ENCODE measurements at regions not wholly inside any gene's neighbourhood (a gene's known extent, or its start where the extent isn't known, plus 50 kb on each side); places are given as distances from the start of the nearest gene placed in this dataset.

DNA sequence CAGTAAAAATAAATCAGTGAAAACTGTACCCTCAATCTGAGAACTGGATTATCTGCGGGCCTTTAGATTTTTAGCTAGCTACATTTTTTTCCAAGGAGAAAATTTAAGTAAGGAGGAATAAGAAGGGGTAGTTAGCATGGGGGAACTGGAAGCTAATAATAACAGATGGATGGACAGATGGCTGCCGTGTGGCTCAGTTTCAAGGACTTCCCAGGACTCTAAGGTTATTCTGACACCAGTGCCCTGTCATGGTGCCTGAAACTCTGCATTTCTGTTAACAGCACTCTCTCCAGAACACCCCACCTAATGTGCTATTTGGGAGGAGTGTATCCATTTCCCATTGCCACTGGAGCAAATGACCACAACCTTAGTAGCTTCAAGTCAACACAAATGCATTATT lies 75.7 kb upstream of the PDE1C start:
- Histone ChIP-seq H3K4me1 (ENCODE audit: insufficient read depth, low read length) (peaks cover 19% of the 10 kb centered on the region), H3K79me2 (ENCODE audit: low read length) (no peaks in the 10 kb centered on the region), H3F3A (ENCODE audit: low read length, unreplicated experiment) (no peaks in the 10 kb centered on the region), H3K27me3 (ENCODE audit: low read length) (no peaks in the 10 kb centered on the region), H3K36me3 (ENCODE audit: low read depth, low read length) (no peaks in the 10 kb centered on the region), H3K9me3 (ENCODE audit: low read length) (no peaks in the 10 kb centered on the region), H3K9me2 (replicated peaks; ENCODE audit: low read length) (no peaks in the 10 kb centered on the region), H3K27ac (ENCODE audit: low read length) (no peak overlapping the region), H3K9ac (ENCODE audit: low read length) (no peak overlapping the region), H4K20me1 (ENCODE audit: low read length) (no peaks in the 10 kb centered on the region), H2AFZ (ENCODE audit: low read length) (no peak overlapping the region), H3K4me2 (ENCODE audit: low read length) (no peak overlapping the region), H3K4me3 (ENCODE audit: low read length) (no peak overlapping the region)
- intact Hi-C loops (cut with micrococcal nuclease), result no loop called here
- no peak for DNase-seq
- CTCF ChIA-PET, result no interaction called here
- POLR2A ChIA-PET (ENCODE audit: unreplicated experiment), result no interaction called here
- no peak for ATAC-seq
- BruUV-seq (replicated peaks), result no TSS peak
- no peak for TF ChIP-seq CTCF (conservative IDR thresholded peaks at IDR 0.05; ENCODE audit: low read depth, low read length)
- TF ChIP-seq EZH2 (IDR thresholded peaks at IDR 0.05; ENCODE audit: low read length, unreplicated experiment), result no peak
- no peak for TF ChIP-seq EZH2phosphoT487 (IDR thresholded peaks at IDR 0.05; ENCODE audit: borderline replicate concordance, low read length)

DNA sequence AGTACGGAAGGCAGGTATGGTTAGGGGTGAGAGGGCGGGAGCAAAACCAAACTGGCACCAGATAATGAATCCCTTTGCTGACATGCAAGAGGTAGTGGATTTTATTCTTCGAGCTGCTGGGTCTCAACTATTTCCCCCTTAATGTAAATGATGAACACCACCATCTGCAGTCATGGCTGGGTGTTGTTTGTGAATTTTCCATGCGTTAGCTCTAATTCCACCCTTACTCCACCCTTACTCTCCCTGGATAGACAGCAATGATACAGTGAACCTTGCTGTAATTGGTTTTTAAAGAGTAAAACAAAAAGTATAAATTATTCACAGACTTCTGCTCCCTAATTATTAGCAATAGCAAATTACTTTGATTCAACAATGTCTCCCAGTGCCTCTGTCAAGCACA lies 74.5 kb upstream of the PDE1C start:
- POLR2A ChIA-PET (ENCODE audit: unreplicated experiment), result no interaction called here
- no peak for ATAC-seq
- TF ChIP-seq EZH2 (IDR thresholded peaks at IDR 0.05; ENCODE audit: low read length, unreplicated experiment) (no peak), EZH2phosphoT487 (IDR thresholded peaks at IDR 0.05; ENCODE audit: borderline replicate concordance, low read length) (no peak), CTCF (conservative IDR thresholded peaks at IDR 0.05; ENCODE audit: low read depth, low read length) (no peak)

DNA sequence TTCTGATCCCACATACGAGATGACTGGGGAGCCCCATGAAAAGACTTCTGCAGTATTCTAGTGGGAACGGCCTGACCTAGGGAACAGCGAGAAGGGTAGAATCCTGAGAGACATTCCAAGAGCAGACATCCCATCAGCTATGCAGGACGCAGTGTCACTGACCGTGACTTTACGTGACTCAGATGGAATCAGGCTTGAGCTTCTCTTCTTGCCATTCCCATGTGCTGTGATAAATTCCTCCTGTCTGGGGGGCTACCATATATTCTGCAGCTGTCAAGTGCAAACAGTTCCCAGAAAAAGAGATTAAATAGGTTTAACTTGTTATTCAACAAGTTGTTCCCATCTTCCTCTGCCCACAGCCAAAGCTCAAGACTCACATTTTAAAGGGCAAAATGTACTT lies 73.1 kb upstream of the PDE1C start:
- Histone ChIP-seq H4K20me1 (ENCODE audit: low read length) (no peaks in the 10 kb centered on the region), H3K4me2 (ENCODE audit: low read length) (peak overlapping the region; percentile 47), H3K79me2 (ENCODE audit: low read length) (no peaks in the 10 kb centered on the region), H3K27ac (ENCODE audit: low read length) (peak overlapping the region; percentile 19; the same call in 1 of the 2 replicates), H3K9me3 (ENCODE audit: low read length) (no peaks in the 10 kb centered on the region), H3K27me3 (ENCODE audit: low read length) (no peaks in the 10 kb centered on the region), H3K36me3 (ENCODE audit: low read depth, low read length) (no peaks in the 10 kb centered on the region), H2AFZ (ENCODE audit: low read length) (no peak overlapping the region), H3K4me3 (ENCODE audit: low read length) (no peak overlapping the region), H3K4me1 (ENCODE audit: insufficient read depth, low read length) (peaks cover 19% of the 10 kb centered on the region), H3K9ac (ENCODE audit: low read length) (no peak overlapping the region), H3K9me2 (replicated peaks; ENCODE audit: low read length) (no peaks in the 10 kb centered on the region), H3F3A (ENCODE audit: low read length, unreplicated experiment) (no peaks in the 10 kb centered on the region)
- BruUV-seq (replicated peaks), result no TSS peak
- TF ChIP-seq CTCF (conservative IDR thresholded peaks at IDR 0.05; ENCODE audit: low read depth, low read length), result no peak
- no peak for TF ChIP-seq EZH2 (IDR thresholded peaks at IDR 0.05; ENCODE audit: low read length, unreplicated experiment)
- TF ChIP-seq EZH2phosphoT487 (IDR thresholded peaks at IDR 0.05; ENCODE audit: borderline replicate concordance, low read length), result no peak
- intact Hi-C loops (cut with micrococcal nuclease), result no loop called here
- CTCF ChIA-PET, result no interaction called here
- no peak for DNase-seq
- peak; percentile 25; the same call in 1 of the 2 replicates for ATAC-seq
- POLR2A ChIA-PET (ENCODE audit: unreplicated experiment), result no interaction called here

More for the DNA sequence above, 74.5 kb upstream of the PDE1C start:
- no TSS peak for BruUV-seq (replicated peaks)
- Histone ChIP-seq H3K4me3 (ENCODE audit: low read length) (no peak overlapping the region), H3K4me1 (ENCODE audit: insufficient read depth, low read length) (peaks cover 19% of the 10 kb centered on the region), H3F3A (ENCODE audit: low read length, unreplicated experiment) (no peaks in the 10 kb centered on the region), H3K9ac (ENCODE audit: low read length) (no peak overlapping the region), H3K9me2 (replicated peaks; ENCODE audit: low read length) (no peaks in the 10 kb centered on the region), H3K4me2 (ENCODE audit: low read length) (no peak overlapping the region), H3K36me3 (ENCODE audit: low read depth, low read length) (no peaks in the 10 kb centered on the region), H3K27me3 (ENCODE audit: low read length) (no peaks in the 10 kb centered on the region), H3K79me2 (ENCODE audit: low read length) (no peaks in the 10 kb centered on the region), H3K9me3 (ENCODE audit: low read length) (no peaks in the 10 kb centered on the region), H4K20me1 (ENCODE audit: low read length) (no peaks in the 10 kb centered on the region), H2AFZ (ENCODE audit: low read length) (no peak overlapping the region), H3K27ac (ENCODE audit: low read length) (no peak overlapping the region)
- intact Hi-C loops (cut with micrococcal nuclease), result no loop called here
- CTCF ChIA-PET, result no interaction called here
- no peak for DNase-seq

All from PC-3 (cell line).